Gastrocnemius medialis (tissue), 4 donors: ENCODE measurements at regions not wholly inside any gene's neighbourhood (a gene's known extent, or its start where the extent isn't known, plus 50 kb on each side); places are given as distances from the start of the nearest gene placed in this dataset.

Experiments
- ATAC-seq, 2 donors: fragments of 150-250 bp; one replicate each; pipeline ENCODE4 v1.9.1; 2016
- DNase-seq, 2 donors: peaks; one replicate each; pipeline ENCODE4 v3.0.0-alpha.2; 2019
- H3K27ac ChIP-seq, 4 donors: fragments of 200-600 bp; sonication (generic); 1 replicate in 1 of 4; 2 replicates in 3 of 4; pipeline ENCODE4 v1.5.1; 2016 to 2018; ENCODE audit warnings: mild to moderate bottlenecking in 2 of 4, moderate library complexity in 1 of 4
- H3K27me3 ChIP-seq, 3 donors: fragments of 200-600 bp; sonication (generic) in 2 of 3; 1 replicate in 1 of 3; 2 replicates in 2 of 3; pipeline versions ENCODE4 v1.5.1 to v1.6.0; 2016 to 2019; ENCODE audit warnings: mild to moderate bottlenecking in 1 of 3, moderate library complexity in 1 of 3
- H3K36me3 ChIP-seq, 2 donors: fragments of 200-600 bp; sonication (generic) in 1 of 2; one replicate each; pipeline ENCODE4 v1.5.1; 2017 to 2018
- H3K4me1 ChIP-seq, 2 donors: fragments of 200-600 bp; sonication (generic) in 1 of 2; one replicate each; pipeline ENCODE4 v1.5.1; 2016 to 2017; ENCODE audit warnings: mild to moderate bottlenecking in 2 of 2
- H3K4me3 ChIP-seq, 4 donors: fragments of 200-600 bp; sonication (generic) in 3 of 4; 1 replicate in 1 of 4; 2 replicates in 3 of 4; pipeline ENCODE4 v1.5.1; 2016 to 2019; ENCODE audit warnings: mild to moderate bottlenecking in 2 of 4
- H3K9me3 ChIP-seq, 3 donors: fragments of 200-600 bp; sonication (generic) in 2 of 3; 1 replicate in 1 of 3; 2 replicates in 2 of 3; pipeline ENCODE4 v1.5.1; 2016 to 2019
- POLR2A ChIP-seq, 2 donors: fragments of 450-650 bp; IDR thresholded peaks; one replicate each; pipeline ENCODE4 v1.6.1; 2017; ENCODE audit warnings: antibody characterized with exemption in 2 of 2, mild to moderate bottlenecking in 2 of 2, moderate library complexity in 2 of 2
- in situ Hi-C, 4 donors: fragments of 200-750 bp; cut with MboI; loops; one replicate each; pipeline versions ENCODE4 v1.15.0 to v1.8.0; 2017; ENCODE audit warnings: low sequenced_read_pairs in 4 of 4
- intact Hi-C: fragments of 100-400 bp; cut with DNase I; formaldehyde crosslinking; loops from one replicate; pipeline ENCODE4 v1.15.1; 2023; ENCODE audit warnings: low total_unique reads
- TF ChIP-seq, protein P1 (sequence below), 5 experiments: fragments of 450-650 bp in 3 of 5; fragments of 200-600 bp in 2 of 5; sonication (generic) in 2 of 5; IDR thresholded peaks in 4 of 5; conservative IDR thresholded peaks in 1 of 5; 1 replicate in 4 of 5; 2 replicates in 1 of 5; pipeline ENCODE4 v1.5.1; 2016 to 2019; ENCODE audit warnings: antibody characterized with exemption in 5 of 5, mild to moderate bottlenecking in 3 of 5, moderate library complexity in 3 of 5

DNA sequence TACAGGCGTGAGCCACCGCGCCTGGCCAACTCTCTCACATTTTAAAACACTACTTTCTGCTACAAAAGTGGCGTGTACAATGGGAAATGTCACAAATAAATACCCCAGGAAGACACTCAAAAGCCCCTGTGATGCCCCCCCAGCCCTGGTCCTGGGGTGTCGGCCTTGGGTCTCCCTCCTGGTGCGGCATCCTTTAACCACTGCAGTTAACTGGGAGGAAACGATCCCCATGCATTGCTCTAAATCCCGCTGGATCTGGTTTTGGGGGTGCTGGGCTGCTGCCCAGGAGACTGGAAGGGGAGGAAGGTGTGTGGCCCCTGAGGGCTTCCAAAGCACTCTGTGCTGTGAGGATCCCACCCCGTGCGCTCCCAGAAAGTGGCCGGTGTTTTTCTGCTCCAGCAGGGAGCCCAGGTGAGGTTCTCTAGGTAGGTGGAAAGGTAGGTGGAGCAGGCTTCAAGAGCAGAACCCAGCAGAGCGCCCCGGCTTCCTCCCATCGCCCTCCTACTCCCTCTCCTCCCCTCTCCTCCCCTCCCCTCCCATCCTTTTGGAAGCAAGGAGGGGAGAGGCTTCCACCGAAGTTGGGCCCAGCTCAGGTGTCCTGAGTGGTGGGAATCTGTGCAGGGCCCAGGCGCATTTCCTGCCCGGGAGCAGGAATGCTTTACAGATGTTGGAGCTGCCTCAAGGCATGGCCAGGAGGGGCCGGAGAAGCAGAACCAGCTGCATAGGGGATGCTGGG, 363.3 kb downstream of the SEC14L1 start:
- Histone ChIP-seq H3K4me3 (no peak overlapping the region), H3K4me1 (no peaks in the 10 kb centered on the region), H3K9me3 (no peaks in the 10 kb centered on the region), H3K36me3 (peaks cover 0 to 4% of the 10 kb centered on the region in 2 donors), H3K27me3 (no peaks in the 10 kb centered on the region), H3K27ac (no peak overlapping the region)
- TF ChIP-seq POLR2A (IDR thresholded peaks at IDR 0.05), result no peak
- TF ChIP-seq, protein P1, sequence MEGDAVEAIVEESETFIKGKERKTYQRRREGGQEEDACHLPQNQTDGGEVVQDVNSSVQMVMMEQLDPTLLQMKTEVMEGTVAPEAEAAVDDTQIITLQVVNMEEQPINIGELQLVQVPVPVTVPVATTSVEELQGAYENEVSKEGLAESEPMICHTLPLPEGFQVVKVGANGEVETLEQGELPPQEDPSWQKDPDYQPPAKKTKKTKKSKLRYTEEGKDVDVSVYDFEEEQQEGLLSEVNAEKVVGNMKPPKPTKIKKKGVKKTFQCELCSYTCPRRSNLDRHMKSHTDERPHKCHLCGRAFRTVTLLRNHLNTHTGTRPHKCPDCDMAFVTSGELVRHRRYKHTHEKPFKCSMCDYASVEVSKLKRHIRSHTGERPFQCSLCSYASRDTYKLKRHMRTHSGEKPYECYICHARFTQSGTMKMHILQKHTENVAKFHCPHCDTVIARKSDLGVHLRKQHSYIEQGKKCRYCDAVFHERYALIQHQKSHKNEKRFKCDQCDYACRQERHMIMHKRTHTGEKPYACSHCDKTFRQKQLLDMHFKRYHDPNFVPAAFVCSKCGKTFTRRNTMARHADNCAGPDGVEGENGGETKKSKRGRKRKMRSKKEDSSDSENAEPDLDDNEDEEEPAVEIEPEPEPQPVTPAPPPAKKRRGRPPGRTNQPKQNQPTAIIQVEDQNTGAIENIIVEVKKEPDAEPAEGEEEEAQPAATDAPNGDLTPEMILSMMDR (IDR thresholded peaks at IDR 0.05 in 4 of 5, conservative IDR thresholded peaks at IDR 0.05 in 1 of 5), result no peak
- ATAC-seq (no peak), DNase-seq (no peak)
- intact Hi-C loops (no loop called here), in situ Hi-C loops (loop anchor here in 2 of 4 donors (25.0 kb wide), 1 partner anchor 442 kb away; no protein-coding TSS in a partner anchor)

DNA sequence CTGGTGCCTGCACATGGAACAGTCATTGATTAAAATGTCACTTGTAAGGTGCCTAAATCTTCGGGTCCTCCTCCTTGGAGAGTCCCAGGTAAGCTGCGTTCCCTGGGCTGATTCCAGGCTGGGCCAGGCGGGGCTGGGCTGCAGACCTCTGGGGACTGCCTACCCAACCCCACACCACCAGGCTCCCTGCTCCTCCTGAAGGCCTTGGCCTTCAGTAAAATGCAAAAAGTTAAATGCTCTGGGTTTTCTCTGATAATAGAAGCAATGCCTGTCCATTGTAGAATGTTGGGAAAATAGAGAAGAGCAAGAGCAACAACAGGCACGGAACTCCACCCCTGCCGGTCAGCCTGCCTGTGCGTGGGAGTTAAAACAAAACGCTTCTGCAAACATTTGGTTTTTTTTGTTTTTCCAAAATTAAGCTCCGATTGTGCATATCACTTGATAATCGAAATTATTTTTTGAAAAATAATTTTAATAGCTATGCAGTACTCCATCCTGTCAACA, 363.9 kb downstream of the SEC14L1 start:
- Histone ChIP-seq H3K9me3 (no peaks in the 10 kb centered on the region), H3K4me1 (no peaks in the 10 kb centered on the region), H3K27ac (no peak overlapping the region), H3K36me3 (no peaks in the 10 kb centered on the region), H3K4me3 (no peak overlapping the region), H3K27me3 (no peaks in the 10 kb centered on the region)
- intact Hi-C loops, result no loop called here
- DNase-seq (no peak), ATAC-seq (no peak)
- in situ Hi-C loops, result loop anchor here in 2 of 4 donors (25.0 kb wide), 1 partner anchor 442 kb away; no protein-coding TSS in a partner anchor
- TF ChIP-seq, protein P1 (IDR thresholded peaks at IDR 0.05 in 4 of 5, conservative IDR thresholded peaks at IDR 0.05 in 1 of 5), result no peak
- TF ChIP-seq POLR2A (IDR thresholded peaks at IDR 0.05), result no peak

DNA sequence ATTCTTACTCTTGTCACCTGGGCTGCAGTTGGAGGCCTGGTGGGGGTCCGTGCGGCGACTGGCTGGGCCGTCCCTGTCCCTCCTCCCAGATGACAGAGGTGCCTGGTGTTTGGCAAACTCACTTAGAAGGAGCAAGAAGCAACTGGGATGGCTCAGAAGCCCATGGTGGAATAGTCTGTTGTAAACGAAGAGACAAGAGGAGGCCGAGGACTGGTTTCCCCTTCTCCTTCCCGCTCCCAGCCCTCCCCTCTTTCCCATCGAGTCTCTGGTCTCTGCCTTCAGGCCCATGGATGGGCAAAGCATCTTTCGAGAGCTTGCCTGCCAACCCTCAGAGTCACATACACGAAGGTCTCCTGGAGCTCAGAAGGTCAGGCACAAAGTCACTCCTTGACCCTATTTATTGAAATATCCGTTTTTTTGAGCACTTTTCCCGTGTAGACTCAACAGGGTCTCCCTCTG, 364.4 kb downstream of the SEC14L1 start:
- ATAC-seq, result no peak

DNA sequence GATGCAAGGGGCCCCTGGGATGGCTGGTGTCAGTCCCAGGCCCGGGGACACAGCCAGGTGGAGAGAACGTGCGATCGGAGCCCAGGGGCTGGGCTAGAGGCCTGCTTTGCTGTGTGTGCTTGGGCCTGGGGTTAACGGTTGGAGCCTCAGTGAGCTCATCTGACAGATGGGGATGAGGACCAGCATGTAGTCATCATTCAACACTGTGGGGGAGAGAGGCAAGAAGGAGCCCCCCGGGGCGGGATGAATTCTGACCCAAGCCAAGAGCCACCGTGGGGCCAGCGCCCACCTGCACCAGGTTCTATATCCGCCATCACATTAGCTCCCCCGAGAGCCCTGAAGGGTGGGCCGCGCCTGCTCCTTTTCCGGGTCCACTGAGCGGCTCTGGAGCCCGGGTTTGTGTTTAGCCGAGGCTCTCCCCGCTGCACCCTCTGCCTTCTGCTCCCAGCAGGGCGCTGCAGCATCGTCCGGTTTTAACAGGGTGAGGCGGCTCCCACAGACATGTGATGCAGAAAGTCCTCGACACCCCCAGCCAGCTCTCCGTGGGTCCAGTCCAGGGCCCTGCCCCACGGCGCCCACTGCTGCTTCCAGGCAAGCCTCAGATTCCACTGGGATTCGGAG, 365.7 kb downstream of the SEC14L1 start:
- in situ Hi-C loops, result loop anchor here in 2 of 4 donors (25.0 kb wide), 1 partner anchor 444 kb away; no protein-coding TSS in a partner anchor

More for the DNA sequence above, 364.4 kb downstream of the SEC14L1 start:
- H3K4me3 ChIP-seq, result no peak overlapping the region
- no peaks in the 10 kb centered on the region for H3K27me3 ChIP-seq
- no peaks in the 10 kb centered on the region for H3K36me3 ChIP-seq
- in situ Hi-C loops (loop anchor here in 2 of 4 donors (25.0 kb wide), 1 partner anchor 443 kb away; no protein-coding TSS in a partner anchor), intact Hi-C loops (no loop called here)
- no peak overlapping the region for H3K27ac ChIP-seq
- TF ChIP-seq, protein P1 (IDR thresholded peaks at IDR 0.05 in 4 of 5, conservative IDR thresholded peaks at IDR 0.05 in 1 of 5), result no peak
- TF ChIP-seq POLR2A (IDR thresholded peaks at IDR 0.05), result no peak
- no peaks in the 10 kb centered on the region for H3K4me1 ChIP-seq
- H3K9me3 ChIP-seq, result no peaks in the 10 kb centered on the region
- no peak for DNase-seq

More for the DNA sequence above, 365.7 kb downstream of the SEC14L1 start:
- intact Hi-C loops, result no loop called here
- no peaks in the 10 kb centered on the region for H3K27me3 ChIP-seq
- no peak overlapping the region for H3K27ac ChIP-seq
- ATAC-seq, result no peak
- no peaks in the 10 kb centered on the region for H3K9me3 ChIP-seq
- no peak for TF ChIP-seq POLR2A (IDR thresholded peaks at IDR 0.05)
- TF ChIP-seq, protein P1 (IDR thresholded peaks at IDR 0.05 in 4 of 5, conservative IDR thresholded peaks at IDR 0.05 in 1 of 5), result no peak
- H3K36me3 ChIP-seq, result no peaks in the 10 kb centered on the region
- H3K4me3 ChIP-seq, result no peak overlapping the region
- H3K4me1 ChIP-seq, result no peaks in the 10 kb centered on the region
- DNase-seq, result no peak
